ENCODE measurements at regions not wholly inside any gene's neighbourhood (a gene's known extent, or its start where the extent isn't known, plus 50 kb on each side); places are given as distances from the start of the nearest gene placed in this dataset.

DNA sequence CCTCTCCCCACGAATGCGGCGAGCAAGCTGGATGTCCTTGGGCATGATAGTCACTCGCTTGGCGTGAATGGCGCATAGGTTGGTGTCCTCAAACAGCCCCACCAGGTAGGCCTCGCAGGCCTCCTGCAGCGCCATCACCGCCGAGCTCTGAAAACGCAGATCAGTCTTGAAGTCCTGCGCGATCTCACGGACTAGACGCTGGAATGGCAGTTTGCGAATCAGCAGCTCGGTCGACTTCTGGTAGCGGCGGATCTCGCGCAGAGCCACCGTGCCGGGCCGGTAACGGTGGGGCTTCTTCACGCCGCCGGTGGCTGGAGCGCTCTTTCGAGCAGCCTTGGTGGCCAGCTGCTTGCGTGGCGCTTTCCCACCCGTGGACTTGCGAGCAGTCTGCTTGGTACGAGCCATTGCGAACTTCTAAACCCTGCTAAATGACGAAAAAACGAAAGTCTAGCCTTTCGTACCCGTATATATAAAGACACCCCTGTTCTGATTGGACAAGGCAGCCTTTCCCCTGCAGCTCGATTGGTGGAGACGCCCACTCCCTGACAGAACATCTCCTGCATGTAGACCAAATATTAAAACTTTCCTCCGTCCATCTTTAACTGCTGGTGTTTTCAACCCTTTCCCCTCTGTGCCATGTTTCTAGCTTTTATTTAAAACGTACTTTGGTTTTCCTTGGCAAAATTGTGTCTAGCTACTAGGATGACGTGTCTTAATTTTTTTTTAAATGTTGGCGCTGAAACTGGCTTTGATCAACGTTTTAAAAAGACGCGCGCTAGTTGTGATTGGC is 109.8 kb downstream of the HFE start:
- no peak for DNase-seq (ENCODE audit: extremely low read depth, low read depth, low spot score)

DNA sequence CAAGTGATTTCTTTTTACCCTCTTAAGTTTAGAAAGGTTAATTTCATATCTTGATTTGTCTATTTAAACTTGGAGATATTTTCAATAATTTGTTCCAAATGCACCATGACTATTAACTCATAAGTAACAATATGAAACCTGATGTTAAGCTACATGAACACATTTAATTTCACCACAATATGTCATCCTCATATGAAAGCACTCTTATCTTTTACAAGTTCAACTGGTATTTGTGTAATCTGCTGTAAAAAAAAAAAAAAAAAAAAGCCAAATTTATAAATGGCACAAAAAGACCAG is 110.4 kb downstream of the HFE start:
- DNase-seq (ENCODE audit: extremely low read depth, low read depth, low spot score) = no peak

DNA sequence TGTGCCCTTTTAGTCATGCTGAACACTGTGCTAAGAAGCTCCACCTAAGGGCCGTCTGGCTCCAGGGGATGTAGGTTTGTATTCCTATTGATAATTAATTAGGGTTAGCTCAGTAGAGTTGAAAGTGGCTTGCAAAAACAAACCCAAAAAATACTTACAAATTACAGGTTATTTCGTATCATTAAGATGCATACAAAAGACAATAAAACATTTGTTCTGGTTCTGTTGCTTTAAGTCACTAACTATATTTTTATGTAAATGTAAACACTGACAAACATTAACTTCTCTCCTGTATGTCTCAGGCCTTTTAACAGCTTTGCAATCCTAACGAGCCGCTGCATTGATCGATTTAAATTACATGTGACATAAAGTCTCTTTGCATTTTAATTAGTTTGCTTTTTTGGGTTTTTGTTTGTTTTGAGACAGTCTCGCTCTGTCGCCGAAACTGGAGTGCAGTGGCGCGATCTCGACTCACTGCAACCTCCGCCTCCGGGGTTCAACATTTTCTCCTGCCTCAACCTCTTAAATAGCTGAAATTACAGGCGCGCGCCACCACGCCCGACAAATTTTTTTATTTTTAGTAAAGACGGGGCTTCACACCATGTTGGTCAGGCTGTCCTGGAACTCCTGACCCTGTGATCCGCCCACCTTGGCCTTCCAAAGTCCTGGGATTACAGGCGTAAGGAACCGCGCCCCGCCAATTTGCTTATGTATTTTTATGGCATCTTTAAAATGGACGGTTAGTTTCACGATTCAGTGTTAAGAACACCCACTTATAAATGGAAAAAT is 110.9 kb downstream of the HFE start:
- DNase-seq (ENCODE audit: extremely low read depth, low read depth, low spot score) = no peak

DNA sequence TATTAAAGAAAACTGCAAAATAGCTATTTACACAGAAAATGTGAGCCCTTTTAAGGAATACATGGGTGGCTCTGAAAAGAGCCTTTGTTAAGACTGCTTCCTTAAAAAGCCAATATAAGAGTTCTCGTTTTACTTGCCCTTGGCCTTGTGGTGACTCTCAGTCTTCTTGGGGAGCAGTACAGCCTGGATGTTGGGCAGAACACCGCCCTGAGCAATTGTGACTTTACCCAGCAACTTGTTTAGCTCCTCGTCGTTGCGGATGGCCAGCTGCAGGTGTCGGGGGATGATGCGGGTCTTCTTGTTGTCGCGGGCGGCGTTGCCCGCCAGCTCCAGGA is 111.5 kb downstream of the HFE start:
- no peak for DNase-seq (ENCODE audit: extremely low read depth, low read depth, low spot score)

DNA sequence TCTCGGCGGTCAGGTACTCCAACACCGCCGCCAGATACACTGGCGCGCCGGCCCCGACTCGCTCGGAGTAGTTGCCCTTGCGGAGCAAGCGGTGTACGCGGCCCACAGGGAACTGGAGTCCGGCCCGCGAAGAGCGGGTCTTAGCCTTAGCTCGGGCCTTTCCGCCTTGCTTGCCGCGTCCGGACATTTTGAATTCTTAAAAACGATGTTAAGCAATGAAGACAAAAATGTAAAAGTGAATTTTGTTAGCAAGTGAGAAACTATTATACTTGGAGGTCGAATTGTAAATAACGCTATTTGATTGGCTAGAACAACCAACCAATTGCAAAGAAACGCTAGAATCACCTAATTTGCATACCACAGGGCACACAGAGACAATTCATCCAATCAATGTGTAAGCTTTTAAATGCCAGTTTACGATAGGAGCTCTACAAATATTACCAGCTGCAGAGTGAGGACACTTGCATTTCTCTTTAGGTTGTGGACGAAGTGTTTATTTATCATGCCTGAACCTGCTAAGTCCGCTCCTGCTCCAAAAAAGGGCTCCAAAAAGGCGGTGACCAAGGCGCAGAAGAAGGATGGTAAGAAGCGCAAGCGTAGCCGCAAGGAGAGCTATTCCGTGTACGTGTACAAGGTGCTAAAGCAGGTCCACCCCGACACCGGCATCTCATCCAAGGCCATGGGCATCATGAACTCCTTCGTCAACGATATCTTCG is 112.0 kb downstream of the HFE start:
- no peak for DNase-seq (ENCODE audit: extremely low read depth, low read depth, low spot score)

DNA sequence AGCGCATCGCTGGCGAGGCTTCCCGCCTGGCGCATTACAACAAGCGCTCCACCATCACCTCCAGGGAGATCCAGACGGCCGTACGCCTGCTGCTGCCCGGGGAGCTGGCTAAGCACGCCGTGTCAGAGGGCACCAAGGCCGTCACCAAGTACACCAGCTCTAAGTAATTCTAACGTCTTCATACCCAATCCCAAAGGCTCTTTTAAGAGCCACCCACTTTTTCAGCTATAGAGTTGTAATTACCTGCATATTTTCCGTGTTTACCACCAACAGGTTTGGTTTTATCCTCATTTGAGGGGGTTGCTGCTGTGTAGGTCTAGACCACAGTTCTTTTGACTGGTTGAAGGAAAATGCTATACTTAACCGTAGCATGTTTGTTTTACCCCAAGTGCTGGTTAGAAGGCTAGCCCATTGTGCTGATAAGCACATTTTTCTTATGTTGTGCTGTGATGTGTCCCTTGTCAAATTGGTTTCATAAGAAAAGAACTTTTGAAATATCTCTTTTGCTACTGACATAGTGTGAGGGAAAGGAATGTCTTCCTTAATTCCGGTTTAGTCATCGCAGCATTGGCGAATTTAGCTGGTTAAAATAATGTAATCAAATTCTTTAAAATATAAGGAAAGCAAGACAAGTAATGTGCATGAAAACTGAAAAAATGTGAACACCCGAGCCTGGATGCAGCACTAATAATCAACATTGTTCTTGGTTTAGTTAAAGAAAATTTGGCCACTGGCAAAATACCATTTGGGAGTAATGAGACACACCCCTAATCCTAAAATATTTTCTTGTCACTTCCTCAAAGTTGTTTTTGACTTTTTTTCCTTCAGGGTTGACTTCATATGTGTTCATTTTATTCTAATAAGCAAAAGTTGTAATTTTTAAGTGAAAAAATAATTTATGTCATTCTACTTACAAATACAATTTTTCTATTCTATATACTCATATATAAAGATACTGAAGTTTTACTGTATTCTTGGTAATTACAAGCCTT is 112.8 kb downstream of the HFE start:
- no peak for DNase-seq (ENCODE audit: extremely low read depth, low read depth, low spot score)

DNA sequence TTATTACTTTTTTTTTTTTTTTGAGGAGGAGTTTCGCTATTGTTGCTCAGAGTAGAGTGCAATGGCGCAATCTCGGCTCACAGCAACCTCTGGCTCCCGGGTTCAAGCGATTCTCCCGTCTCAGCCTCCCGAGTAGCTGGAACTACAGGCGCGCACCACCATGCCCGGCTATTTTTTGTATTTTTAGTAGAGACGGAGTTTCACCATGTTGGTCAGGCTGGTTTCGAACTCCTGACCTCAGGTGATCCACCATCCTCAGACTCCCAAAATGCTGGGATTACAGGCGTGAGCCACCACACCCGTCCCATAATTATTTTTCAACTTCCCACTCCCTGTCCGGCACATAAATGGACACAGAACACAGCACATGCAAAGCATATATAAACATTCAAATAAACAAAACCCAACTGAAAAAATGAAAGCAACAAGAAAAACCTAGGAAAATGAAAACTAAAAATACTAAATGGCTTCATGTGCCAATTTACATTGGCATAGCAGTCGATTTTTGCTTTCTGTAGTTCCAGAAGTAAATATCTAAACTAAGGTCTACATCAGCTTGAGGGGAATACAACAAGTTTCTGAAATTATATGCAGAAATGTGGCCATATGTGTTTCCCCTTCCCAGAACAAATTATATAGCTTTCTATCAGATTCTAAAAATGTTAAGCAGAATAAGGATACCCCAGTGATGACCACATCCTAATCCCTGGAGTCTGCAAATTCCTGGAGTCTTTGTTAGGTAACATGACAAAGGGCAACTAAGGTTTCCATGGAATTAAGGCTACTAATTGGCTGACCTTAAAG is 113.9 kb downstream of the HFE start:
- DNase-seq (ENCODE audit: extremely low read depth, low read depth, low spot score) = no peak

DNA sequence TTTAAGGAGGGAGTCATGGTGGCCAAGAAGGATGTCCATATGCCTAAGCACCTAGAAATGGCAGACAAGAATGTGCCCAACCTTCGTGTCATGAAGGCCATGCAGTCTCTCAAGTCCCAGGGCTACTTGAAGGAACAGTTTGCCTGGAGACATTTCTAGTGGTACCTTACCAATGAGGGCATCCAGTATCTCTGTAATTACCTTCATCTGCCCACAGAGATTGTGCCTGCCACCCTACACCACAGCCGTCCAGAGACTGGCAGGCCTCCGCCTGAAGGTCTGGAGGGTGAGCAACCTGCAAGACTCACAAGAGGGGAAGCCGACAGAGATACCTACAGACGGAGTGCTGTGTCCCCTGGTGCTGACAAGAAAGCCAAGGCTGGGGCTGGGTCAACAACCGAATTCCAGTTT is 115.0 kb downstream of the HFE start:
- DNase-seq (ENCODE audit: extremely low read depth, low read depth, low spot score) = no peak

DNA sequence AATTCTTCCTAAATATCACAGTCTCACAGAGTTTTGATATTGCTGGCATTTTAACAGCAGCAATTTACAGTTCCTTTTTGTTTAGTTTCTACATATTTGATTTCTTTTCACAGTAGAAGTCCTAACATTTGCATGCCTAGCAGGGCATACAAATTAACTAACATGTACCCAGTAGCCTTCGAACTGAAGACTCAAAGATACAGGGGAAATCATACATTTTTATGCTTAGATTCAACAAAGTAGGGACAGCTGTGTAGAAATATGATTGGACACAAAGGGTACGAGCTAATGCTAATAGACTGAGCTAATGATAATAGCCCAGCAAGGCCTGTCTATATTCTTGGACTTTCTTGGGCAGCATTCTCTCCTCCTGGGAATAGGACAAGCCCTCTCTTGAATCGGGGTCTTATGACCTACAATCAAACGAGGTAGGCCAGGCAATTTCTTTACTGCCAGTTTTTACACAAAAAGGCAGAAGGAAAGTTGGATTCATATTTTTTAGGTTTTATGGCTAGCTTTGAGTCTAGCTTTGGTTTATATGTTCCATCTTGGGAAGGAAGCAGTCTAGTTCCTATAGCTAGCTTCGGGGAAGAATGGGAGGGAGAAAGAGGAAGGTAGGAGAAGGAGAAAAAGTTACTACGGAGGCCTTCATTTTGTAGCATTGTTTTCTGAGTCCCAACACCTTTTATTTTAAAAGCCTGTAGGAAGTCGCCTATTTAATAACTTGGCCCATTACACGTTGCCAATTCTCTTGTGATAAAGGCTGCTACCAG is 115.8 kb downstream of the HFE start:
- DNase-seq (ENCODE audit: extremely low read depth, low read depth, low spot score) = no peak

DNA sequence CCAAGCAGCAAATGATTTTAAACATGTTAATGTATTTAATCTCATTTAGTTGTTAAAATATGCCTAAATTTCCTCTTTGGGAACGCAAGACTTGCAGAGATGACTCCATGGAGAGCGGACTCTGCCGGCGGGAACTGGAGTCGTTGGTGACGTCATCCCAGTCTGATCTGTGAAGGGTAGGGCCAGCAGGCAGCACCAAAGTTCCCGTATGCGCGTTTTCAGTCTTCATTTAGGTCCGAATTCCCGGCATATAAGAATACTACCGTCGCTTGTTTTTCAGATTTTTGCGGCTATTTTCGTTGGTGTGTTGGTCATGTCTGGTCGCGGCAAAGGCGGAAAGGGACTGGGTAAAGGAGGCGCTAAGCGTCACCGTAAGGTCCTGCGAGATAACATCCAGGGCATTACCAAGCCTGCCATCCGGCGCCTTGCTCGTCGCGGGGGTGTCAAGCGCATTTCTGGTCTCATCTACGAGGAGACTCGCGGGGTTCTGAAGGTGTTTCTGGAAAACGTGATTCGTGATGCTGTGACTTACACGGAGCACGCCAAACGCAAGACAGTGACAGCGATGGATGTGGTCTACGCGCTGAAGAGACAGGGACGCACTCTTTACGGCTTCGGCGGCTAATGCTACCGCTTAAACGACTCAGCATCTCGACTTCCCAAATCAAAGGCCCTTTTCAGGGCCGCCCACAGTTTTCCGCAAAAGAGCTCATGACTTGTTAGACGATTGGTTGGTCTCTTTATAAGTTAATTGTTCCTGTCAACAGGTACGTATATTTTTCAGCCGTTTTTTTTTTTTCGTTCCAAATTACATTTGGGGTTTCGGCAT is 117.3 kb downstream of the HFE start:
- peak; percentile 99 for DNase-seq (ENCODE audit: extremely low read depth, low read depth, low spot score)

DNA sequence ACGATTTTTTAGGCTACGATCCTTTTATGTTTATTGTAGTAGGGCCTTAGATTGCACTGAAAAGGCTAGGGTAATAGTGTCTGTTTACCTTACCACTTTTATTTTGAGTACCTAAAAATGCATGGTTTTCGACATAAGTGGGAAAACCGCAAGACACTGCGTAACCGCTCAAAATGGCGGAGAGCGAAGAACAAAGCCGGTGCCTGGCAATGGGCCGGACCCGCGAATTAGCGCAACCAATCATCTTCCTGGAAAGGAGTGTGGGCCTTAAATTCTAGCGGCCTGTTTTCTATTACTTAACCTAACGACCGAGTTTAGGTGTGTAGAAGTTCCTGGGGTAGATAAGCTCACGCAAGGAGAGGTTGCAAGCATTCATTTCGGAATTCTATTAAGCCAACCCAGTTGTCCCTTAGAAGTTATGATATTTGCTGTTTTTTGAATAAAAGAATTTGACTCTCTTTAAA is 118.0 kb downstream of the HFE start:
- DNase-seq (ENCODE audit: extremely low read depth, low read depth, low spot score) = no peak

DNA sequence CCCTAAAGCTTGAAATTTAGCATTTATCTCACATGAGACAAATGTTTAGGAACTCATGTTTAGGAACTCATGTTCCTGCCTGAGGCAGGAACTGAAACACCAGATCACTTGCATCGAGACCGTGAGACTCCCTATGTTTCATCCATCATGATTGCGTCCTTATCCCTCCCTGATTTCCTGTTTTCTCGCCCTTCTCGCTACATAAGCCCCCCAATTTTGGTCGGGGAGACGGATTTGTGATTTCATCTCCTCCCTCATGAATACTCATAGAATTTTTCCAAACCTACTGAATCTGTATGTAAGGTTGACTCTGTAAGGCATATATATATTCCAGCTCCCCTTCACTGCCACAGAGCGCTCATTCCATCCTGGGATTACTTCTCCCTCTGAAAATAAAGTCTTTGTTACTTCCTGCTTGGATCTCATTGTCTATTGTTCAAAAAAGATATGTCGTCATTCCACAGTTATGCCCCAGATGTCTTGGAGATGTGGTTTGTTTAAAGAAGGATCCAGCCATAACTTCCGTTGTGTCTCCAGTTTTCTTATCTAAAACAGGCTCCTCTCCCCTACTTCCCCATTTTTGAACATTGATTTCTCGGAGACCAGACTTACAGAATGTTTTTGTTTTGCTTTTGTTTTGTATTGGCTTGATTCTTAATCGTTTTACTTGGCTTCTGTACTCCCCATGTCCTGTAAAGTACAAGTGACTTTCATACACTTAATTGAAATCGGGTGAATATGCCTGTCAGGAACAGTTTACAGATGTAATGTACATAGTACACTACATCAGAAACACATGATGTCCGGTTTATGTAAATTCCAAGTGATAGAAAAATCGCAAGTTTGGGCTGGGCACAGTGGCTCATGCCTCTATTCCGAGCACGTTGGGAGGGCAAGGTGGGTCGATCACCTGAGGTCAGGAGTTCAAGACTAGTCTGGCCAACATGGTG is 118.7 kb downstream of the HFE start:
- no peak for DNase-seq (ENCODE audit: extremely low read depth, low read depth, low spot score)

DNA sequence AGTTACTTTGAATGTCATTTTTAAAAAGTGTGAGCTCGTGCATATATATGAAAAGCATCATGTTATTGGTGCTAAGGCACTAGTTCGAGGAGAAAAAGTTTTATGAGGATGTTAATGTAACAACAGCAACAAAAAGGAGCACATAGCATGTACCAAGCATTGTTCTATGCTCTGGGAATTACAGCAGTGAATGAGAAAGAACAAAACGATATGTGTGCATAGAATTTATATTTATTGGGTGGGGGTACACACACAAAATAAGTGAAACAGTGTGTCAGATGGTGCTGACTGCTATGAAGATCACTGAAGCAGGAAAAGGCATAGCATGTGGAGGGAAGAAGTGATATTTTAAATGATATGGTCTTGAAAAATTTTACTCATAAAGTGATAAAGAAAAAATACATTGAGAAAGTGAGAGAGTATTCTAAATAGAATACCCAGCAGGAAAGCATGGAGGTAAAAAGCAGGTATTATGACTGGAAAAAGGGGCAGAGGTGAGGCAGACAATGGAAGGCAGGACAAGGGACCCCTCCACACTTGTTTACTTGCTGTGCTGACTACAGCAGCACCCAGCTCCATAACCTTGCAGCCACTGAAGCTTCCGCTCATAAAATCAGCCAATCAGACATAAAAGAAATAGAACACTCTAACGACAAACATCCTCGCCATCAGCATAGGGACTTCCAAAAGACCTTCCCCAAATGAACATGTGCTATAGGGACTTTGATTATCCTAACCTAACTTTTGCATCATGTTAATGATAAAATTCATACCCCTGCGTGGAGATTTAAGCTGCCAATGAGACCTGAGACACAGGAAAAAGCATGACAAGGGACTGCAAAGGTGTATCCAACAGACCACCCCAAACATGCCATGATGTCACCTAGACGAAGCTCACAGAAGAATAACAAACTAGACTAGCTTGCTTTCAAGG is 119.9 kb downstream of the HFE start:
- no peak for DNase-seq (ENCODE audit: extremely low read depth, low read depth, low spot score)

DNA sequence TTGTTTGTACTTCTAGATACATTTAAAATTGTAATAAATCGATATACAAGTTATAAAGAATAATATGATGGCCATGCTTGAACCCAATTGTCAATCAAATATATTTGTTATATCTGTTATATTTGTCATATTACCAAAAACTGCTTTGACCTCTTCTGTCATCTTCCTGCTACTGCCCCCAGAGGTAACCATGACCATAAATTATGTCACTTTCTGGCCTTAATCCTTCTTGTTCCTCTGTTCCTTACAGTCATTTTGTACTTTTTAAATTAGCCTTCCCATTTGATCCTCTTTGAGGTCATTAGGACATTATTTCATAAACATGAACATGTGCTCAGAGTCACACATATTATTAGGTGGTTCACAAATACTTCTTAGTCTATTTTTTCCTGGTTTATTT is 124.7 kb downstream of the HFE start:
- DNase-seq (ENCODE audit: extremely low read depth, low read depth, low spot score) = no peak

DNA sequence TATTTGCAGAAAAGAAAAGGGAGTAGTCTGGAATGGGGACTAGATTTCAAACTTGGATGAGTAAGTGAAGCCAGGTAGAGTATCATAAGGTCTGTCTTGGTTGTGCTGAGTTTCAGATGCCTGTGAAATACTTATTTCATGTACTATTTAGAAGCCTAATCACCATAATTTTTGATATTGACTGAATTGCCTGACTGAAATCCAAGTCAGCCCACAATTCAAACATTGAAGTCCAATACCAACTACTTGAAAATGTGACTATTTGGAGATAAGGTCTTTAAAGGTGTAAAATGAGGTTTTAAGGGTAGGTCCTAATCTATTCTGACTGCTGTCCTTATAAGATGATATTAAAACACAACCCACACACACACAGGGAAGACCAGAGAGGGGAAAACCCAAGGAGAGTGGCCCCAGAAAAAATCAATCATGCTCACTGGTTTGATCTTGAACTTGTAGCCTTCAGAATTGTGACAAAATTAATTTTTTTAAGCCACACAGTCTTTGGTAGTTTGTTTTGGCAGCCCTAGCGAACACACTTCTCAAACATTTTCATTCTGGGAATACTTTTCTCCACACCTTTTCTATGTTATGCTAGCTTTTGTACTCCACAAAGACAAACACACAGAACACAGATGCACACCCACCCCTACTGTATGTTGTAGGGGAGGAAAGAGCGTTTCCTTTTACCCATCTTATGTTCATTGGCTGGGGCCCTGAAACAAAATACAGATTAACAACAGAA is 126.3 kb downstream of the HFE start:
- no peak for DNase-seq (ENCODE audit: extremely low read depth, low read depth, low spot score)
